Posterior cingulate gyrus (tissue), 11 donors: ENCODE measurements at regions not wholly inside any gene's neighbourhood (a gene's known extent, or its start where the extent isn't known, plus 50 kb on each side); places are given as distances from the start of the nearest gene placed in this dataset.
"Not testable (repeated sequence)": the region's sequence is repeated elsewhere in the genome, so short reads cannot be mapped to it uniquely, and the experiment has no call there.

Experiments
- DNase-seq, 10 donors: peaks; one replicate each; pipeline versions ENCODE4 v3.0.0 to v3.0.0-alpha.2; 2020 to 2021; ENCODE audit warnings: mixed read lengths in 3 of 10
- intact Hi-C: fragments of 100-400 bp; cut with DNase I; formaldehyde crosslinking; loops from one replicate; pipeline ENCODE4 v1.15.1; 2023

DNA sequence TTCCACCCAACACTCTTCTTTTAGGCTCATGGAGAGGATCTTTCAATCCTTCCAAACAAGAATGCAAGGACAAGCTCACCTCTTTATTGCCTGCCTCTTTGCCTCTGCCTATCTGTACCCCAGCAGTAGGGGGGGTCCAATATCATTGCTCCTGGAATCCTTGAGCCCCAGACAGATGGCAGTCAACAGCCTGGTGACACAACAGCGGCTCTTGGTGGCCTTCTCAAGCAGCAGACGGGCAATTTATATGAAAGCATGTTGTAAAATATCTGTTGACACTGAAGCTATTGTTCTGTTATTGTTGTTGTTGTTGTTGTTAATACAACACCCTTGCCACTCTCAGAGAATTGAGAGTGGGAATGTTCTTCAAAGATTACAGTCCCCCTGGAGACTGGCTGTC lies 480.0 kb upstream of the CADM1 start:
- DNase-seq, result no peak
- intact Hi-C loops, result no loop called here

GRCh38 chr11:115982666-115983065 lies 478.5 kb upstream of the CADM1 start:
- intact Hi-C loops, result no loop called here
- DNase-seq, result no peak

- no peak for DNase-seq
- intact Hi-C loops, result no loop called here
These were observed 477.7 kb upstream of the CADM1 start for GRCh38 chr11:115981814-115982471.

- intact Hi-C loops, result no loop called here
- no peak for DNase-seq
These were observed 476.9 kb upstream of the CADM1 start for GRCh38 chr11:115981104-115981481.

GRCh38 chr11:115980337-115981103 lies 476.3 kb upstream of the CADM1 start:
- DNase-seq, result peak in 2 of 10 donors; percentile 59 to 78
- intact Hi-C loops, result no loop called here

DNA sequence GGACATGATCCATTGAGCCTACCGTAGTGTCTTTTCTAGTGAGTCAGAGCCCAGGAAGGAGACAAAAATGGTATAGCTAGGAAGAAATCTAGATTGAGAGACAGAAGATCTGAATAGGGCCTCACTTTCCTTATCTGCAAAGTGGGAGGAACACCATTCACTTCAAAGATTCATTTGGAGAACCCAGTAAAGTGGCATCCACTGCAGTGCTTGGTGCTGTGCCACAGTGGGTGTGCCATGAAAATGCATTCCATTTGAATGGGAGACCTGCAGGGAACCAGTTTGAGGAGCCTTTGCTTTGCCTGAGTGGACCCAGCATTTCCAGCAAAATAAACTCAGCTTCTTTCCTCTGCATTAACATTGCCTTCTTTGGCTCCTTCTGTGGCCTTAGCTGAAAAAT lies 470.5 kb upstream of the CADM1 start:
- intact Hi-C loops, result no loop called here
- no peak for DNase-seq

DNA sequence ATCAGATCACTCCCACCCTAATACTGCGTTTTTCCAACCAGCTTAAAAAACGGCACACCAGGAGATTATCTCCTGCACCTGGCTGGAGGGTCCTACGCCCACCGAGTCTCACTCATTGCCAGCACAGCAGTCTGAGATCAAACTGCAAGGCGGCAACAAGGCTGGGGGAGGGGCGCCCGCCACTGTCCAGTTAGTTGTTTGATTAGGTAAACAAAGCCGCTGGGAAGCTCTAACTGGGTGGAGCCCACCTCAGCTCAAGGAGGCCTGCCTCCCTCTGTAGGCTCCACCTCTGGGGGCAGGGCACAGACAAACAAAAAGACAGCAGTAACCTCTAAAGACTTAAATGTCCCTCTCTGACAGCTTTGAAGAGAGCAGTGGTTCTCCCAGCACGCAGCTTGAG lies 463.0 kb upstream of the CADM1 start:
- intact Hi-C loops, DNase-seq: not testable (repeated sequence)

GRCh38 chr11:115965767-115966504 lies 461.7 kb upstream of the CADM1 start:
- intact Hi-C loops, result no loop called here
- no peak for DNase-seq

GRCh38 chr11:115964091-115964490 lies 459.9 kb upstream of the CADM1 start:
- intact Hi-C loops, result no loop called here
- no peak for DNase-seq

DNA sequence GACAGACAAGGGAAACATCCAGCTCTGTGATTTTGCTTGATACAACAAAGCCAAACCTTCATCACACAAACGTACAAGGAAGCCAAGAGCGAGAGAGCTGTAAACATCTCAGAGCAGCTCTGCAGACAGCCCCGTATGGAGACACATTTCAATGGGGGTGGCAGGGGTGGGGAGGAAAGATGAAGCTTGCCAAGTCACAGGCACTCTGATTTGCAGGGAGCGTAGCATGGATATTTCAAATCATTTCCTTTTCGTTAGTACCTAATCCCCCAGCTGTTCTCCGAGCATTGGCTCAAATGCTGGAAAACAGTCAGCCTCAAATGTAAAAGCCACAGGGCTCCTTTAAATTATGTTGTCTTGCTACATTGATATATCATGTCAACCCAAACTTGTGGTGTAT lies 458.9 kb upstream of the CADM1 start:
- no peak for DNase-seq
- intact Hi-C loops, result no loop called here

- intact Hi-C loops, result no loop called here
- DNase-seq, result peak in 2 of 10 donors; percentile 80 to 81
These were observed 457.2 kb upstream of the CADM1 start for GRCh38 chr11:115961159-115962003.

DNA sequence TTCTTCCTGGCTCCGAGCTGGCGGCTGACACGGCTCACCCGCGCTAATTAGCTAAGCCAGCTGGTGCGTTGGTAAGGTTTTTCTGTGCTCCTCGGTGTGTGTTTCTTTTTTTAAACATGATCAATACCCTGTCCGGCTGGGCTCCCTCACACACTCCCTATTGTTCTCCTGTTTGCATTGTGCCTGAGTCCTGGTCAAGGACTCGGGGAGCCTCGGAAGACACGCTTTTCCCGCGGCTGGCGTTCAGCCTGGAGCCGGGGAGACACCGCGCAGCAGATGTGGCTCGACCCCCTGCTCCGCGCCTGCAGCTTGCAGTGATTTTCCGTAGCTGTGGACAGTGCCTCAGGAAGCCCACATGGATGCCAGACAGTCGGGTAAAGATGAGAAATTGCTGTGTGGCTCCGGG lies 454.9 kb upstream of the CADM1 start:
- DNase-seq, result peak in 2 of 10 donors; percentile 66 to 77
- intact Hi-C loops, result no loop called here

DNA sequence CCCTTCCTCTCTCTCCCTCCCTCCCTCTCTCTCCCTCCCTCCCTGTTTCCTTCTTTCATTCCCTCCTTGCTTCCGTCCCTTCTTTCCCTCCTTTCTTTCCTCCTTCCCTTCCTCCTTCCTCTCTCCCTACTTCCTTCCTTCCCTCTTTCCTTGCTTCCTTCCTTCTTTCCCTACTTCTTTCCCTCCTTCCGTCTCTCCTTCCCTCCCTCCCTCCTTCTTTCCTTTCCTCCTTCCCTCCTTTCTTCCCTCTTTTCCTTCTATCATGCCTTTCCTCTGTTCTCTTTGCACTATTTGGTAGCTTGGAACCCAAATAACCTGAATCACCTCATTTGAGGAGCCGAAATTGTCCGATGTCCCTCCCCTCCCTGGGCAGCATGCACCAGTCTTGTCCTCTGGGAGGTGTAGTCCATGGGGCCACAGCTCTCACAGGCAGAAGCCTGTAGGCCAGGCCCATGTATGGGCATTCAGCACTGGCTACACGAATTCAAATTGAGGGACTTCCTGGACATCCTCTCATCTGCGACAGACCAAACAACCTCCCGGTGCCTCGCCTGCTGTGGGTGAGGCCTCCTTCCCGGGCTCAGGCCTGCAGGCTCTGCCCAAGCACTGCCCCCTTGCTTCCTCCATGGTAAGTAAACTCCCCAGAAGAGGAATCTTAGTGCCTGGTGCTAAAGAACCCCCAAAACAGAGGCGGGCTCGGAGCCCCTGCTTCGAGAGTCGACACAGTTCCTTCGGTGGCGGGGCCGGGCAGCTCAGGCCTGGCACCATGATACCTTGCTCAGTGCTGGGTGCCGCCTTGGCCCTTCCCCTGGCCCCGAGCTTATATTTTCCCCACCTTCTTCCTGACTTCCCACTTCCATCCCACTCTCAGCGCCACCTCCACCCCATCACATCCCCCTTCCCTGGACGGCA lies 454.1 kb upstream of the CADM1 start:
- peak in 2 of 10 donors; percentile 75 to 79 for DNase-seq
- intact Hi-C loops, result no loop called here

GRCh38 chr11:115955803-115956202 lies 451.6 kb upstream of the CADM1 start:
- no peak for DNase-seq
- intact Hi-C loops, result no loop called here

DNA sequence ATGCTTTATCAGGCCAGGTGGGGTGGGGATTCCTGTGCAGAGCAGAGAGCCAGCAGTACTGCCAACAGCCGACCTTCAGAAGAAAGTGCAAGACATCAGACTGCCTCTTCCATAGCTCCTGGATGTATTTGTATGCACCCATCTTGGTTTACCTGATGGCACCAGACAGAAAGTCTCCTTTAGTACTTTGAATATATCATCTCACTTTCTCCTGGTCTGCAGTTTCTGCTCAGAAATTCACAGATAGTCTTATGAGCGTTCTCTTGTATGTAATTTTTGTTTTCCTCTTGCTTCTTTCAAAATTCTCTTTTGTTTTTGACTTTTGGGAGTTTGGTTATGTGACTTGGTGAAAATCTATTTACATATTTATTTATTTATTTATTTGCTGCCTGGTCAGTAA lies 446.4 kb upstream of the CADM1 start:
- intact Hi-C loops, result no loop called here
- DNase-seq, result no peak

DNA sequence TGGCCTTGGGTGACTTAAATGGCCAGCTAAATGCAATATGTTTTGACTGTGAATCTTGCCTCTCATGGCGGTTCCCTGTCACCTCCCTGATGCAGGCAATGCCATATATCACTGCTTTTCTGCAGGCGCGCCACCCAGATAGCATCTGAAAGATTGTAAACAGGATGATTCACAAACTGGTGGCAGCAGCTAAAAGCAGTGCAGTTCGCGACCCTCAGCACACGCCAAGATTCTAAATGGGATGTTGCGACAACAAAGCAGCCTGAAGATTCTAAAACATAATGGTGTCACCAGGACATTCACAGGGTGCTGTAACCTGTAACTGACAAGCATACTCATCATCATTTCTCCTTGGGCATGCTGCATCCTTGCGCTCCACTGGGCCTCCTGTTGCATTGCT lies 440.4 kb upstream of the CADM1 start:
- intact Hi-C loops, result no loop called here

GRCh38 chr11:115942011-115942410 lies 437.8 kb upstream of the CADM1 start:
- intact Hi-C loops, result no loop called here
- DNase-seq, result no peak

More for the DNA sequence above, 440.4 kb upstream of the CADM1 start:
- DNase-seq, result no peak

GRCh38 chr11:115941481-115941993 lies 437.3 kb upstream of the CADM1 start:
- intact Hi-C loops, result no loop called here
- DNase-seq, result peak; percentile 36 to 95 (median 62)

DNA sequence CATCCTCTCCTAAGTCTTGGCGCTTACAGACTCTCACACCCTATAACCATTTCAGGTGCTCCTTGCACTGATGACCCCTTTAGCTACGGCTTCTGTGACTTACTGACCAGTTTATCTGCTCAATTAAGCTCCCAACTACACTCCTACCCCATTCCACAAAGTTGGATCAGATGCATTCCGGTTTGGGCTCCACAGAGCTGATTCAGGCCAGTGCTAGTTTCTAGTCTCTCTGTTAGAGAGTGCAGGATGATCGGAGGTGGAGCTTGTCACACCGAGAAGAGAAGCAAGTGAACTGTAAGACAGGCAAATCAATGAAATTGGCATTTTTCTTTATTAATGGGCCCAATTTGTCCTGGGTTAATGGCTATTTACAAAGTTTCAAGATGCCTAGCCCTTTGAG lies 436.8 kb upstream of the CADM1 start:
- intact Hi-C loops, result no loop called here
- no peak for DNase-seq
